PC-9 (cell line): ENCODE measurements at regions not wholly inside any gene's neighbourhood (a gene's known extent, or its start where the extent isn't known, plus 50 kb on each side); places are given as distances from the start of the nearest gene placed in this dataset.

ENCODE experiments used
- BruUV-seq: library from RNA; stranded (reverse); fragments of 400-500 nt; replicated peaks from 2 replicates; lab custom pipeline; 2021; lab: Mats Ljungman, UMichigan
- CTCF ChIA-PET: fragments of 300-600 bp; sonication (Branson Sonifier 250); formaldehyde crosslinking; loops from one replicate; lab custom pipeline; 2022; ENCODE audit warnings: antibody characterized with exemption; lab: Charles Lee
- POLR2A ChIA-PET: fragments of 300-600 bp; sonication (Branson Sonifier 250); formaldehyde crosslinking; loops from one replicate; lab custom pipeline; 2022; ENCODE audit warnings: antibody characterized with exemption; ENCODE audit not compliant: unreplicated experiment; lab: Charles Lee
- DNase-seq, 2 experiments: peaks; one replicate each; pipeline versions ENCODE4 v3.0.0 to v3.0.0-alpha.2; 2015 to 2022; ENCODE audit warnings: mixed read lengths in 1 of 2
- H2AFZ ChIP-seq: fragments of 200-600 bp; sonication (generic); 2 replicates; pipeline ENCODE4 v1.8.1; 2017; ENCODE audit warnings: antibody characterized with exemption
- H3F3A ChIP-seq: fragments of 200-600 bp; sonication (generic); 2 replicates; pipeline ENCODE4 v1.8.1; 2017; ENCODE audit warnings: antibody characterized with exemption, mild to moderate bottlenecking, low read depth; ENCODE audit not compliant: insufficient read depth
- H3K27ac ChIP-seq: fragments of 200-600 bp; sonication (generic); 2 replicates; pipeline ENCODE4 v1.6.1; 2016; ENCODE audit warnings: mixed run types
- H3K27me3 ChIP-seq: fragments of 200-600 bp; sonication (generic); 2 replicates; pipeline ENCODE4 v1.6.1; 2016; ENCODE audit warnings: low read depth, mixed run types; ENCODE audit not compliant: insufficient read depth
- H3K36me3 ChIP-seq: fragments of 200-600 bp; sonication (generic); 2 replicates; pipeline ENCODE4 v1.6.1; 2016; ENCODE audit warnings: low read depth, mixed run types
- H3K4me1 ChIP-seq: fragments of 200-600 bp; sonication (generic); replicated peaks from 2 replicates; pipeline ENCODE4 v1.6.1; 2016; ENCODE audit warnings: mixed run types; ENCODE audit not compliant: insufficient read depth
- H3K4me2 ChIP-seq: fragments of 200-600 bp; sonication (generic); 2 replicates; pipeline ENCODE4 v1.6.1; 2017; ENCODE audit warnings: mixed run types
- H3K4me3 ChIP-seq: fragments of 200-600 bp; sonication (generic); 2 replicates; pipeline ENCODE4 v1.6.1; 2016; ENCODE audit warnings: mixed run types
- H3K79me2 ChIP-seq: fragments of 200-600 bp; sonication (generic); 2 replicates; pipeline ENCODE4 v1.6.1; 2017; ENCODE audit warnings: low read depth, mixed run types
- H3K9me2 ChIP-seq: fragments of 200-600 bp; sonication (generic); 2 replicates; pipeline ENCODE4 v1.8.1; 2017; ENCODE audit warnings: mild to moderate bottlenecking; ENCODE audit not compliant: insufficient read depth
- H3K9me3 ChIP-seq: fragments of 200-600 bp; sonication (generic); 2 replicates; pipeline ENCODE4 v1.8.1; 2016; ENCODE audit warnings: low read depth; ENCODE audit not compliant: insufficient read depth
- H4K20me1 ChIP-seq: fragments of 200-600 bp; sonication (generic); 2 replicates; pipeline ENCODE4 v1.8.1; 2017; ENCODE audit not compliant: insufficient read depth
- CTCF ChIP-seq: fragments of 200-600 bp; sonication (generic); conservative IDR thresholded peaks from 2 replicates; pipeline ENCODE4 v1.6.1; 2017; ENCODE audit warnings: mixed run types, antibody characterized with exemption, mild to moderate bottlenecking, moderate library complexity
- EZH2 ChIP-seq: fragments of 200-600 bp; sonication (generic); IDR thresholded peaks from 2 replicates; pipeline ENCODE4 v1.8.0; 2017; ENCODE audit warnings: antibody characterized with exemption, low read depth
- intact Hi-C: fragments of 100-400 bp; cut with micrococcal nuclease; formaldehyde crosslinking; loops from one replicate; pipeline ENCODE4 v1.10.0; 2022; ENCODE audit not compliant: unreplicated experiment

GRCh38 chr3:166879661-166880060 lies 500.4 kb downstream of the ZBBX start:
- intact Hi-C loops: no loop called here
- POLR2A ChIA-PET: no interaction called here
- Histone ChIP-seq H2AFZ (no peak overlapping the region), H3F3A (0 out of 2 replicates have a peak, but pooled peaks cover 4% of the 10 kb centered on the region), H3K27ac (no peak overlapping the region), H3K4me2 (no peak overlapping the region), H3K27me3 (no peaks in the 10 kb centered on the region), H4K20me1 (no peaks in the 10 kb centered on the region; the same call in 1 of the 2 replicates), H3K4me3 (no peak overlapping the region), H3K9me3 (no peaks in the 10 kb centered on the region; the same call in 1 of the 2 replicates), H3K4me1 (no peaks in the 10 kb centered on the region), H3K79me2 (no peaks in the 10 kb centered on the region), H3K36me3 (no peaks in the 10 kb centered on the region), H3K9me2 (no peaks in the 10 kb centered on the region; the same call in 1 of the 2 replicates)
- no peak for DNase-seq
- CTCF ChIA-PET: no interaction called here
- TF ChIP-seq CTCF (no peak), EZH2 (no peak)
- BruUV-seq: no TSS peak

GRCh38 chr3:166877971-166878370 lies 502.1 kb downstream of the ZBBX start:
- no peaks in the 10 kb centered on the region; the same call in 1 of the 2 replicates for H3K9me2 ChIP-seq
- no peak overlapping the region for H3K4me2 ChIP-seq
- H3K36me3 ChIP-seq: no peaks in the 10 kb centered on the region
- TF ChIP-seq EZH2 (no peak), CTCF (no peak)
- H3F3A ChIP-seq: 0 out of 2 replicates have a peak, but pooled peaks cover 4% of the 10 kb centered on the region
- intact Hi-C loops: no loop called here
- POLR2A ChIA-PET: no interaction called here
- no TSS peak for BruUV-seq
- H2AFZ ChIP-seq: no peak overlapping the region
- CTCF ChIA-PET: no interaction called here
- H3K4me3 ChIP-seq: no peak overlapping the region
- DNase-seq: no peak
- no peaks in the 10 kb centered on the region for H3K27me3 ChIP-seq
- H3K27ac ChIP-seq: no peak overlapping the region
- H3K79me2 ChIP-seq: no peaks in the 10 kb centered on the region
- H3K9me3 ChIP-seq: no peaks in the 10 kb centered on the region; the same call in 1 of the 2 replicates
- H3K4me1 ChIP-seq: no peaks in the 10 kb centered on the region
- H4K20me1 ChIP-seq: no peaks in the 10 kb centered on the region; the same call in 1 of the 2 replicates

GRCh38 chr3:166864473-166865467 lies 515.3 kb downstream of the ZBBX start:
- no peak overlapping the region for H2AFZ ChIP-seq
- H3K4me3 ChIP-seq: no peak overlapping the region
- TF ChIP-seq CTCF (no peak), EZH2 (no peak)
- no peaks in the 10 kb centered on the region for H3K9me3 ChIP-seq
- BruUV-seq: no TSS peak
- no peak for DNase-seq
- CTCF ChIA-PET: no interaction called here
- no peak overlapping the region for H3K4me2 ChIP-seq
- POLR2A ChIA-PET: no interaction called here
- H3F3A ChIP-seq: no peaks in the 10 kb centered on the region
- no peak overlapping the region for H3K27ac ChIP-seq
- H3K27me3 ChIP-seq: no peaks in the 10 kb centered on the region
- H3K79me2 ChIP-seq: no peaks in the 10 kb centered on the region
- no peaks in the 10 kb centered on the region for H3K36me3 ChIP-seq
- H4K20me1 ChIP-seq: no peaks in the 10 kb centered on the region
- no peaks in the 10 kb centered on the region for H3K9me2 ChIP-seq
- intact Hi-C loops: no loop called here
- H3K4me1 ChIP-seq: no peaks in the 10 kb centered on the region
